Activated CD4-positive, alpha-beta T cell treated with anti-CD3 and anti-CD28 coated beads, Interleukin-2, amount 10 ng/mL, durations not matched to agents 24 days and 14 days (primary cell): ENCODE measurements at regions not wholly inside any gene's neighbourhood (a gene's known extent, or its start where the extent isn't known, plus 50 kb on each side); places are given as distances from the start of the nearest gene placed in this dataset.
A peak's percentile ranks its signal among the peaks of the same experiment; 100 is the strongest.
"Not testable (repeated sequence)": the region's sequence is repeated elsewhere in the genome, so short reads cannot be mapped to it uniquely, and the experiment has no call there.

Experiments
- DNase-seq: peaks from one replicate; pipeline ENCODE4 v3.0.0; 2022
- H3K27ac Mint-ChIP-seq: one replicate; pipeline ENCODE4 v1.8.0; 2022; ENCODE audit warnings: mild to moderate bottlenecking, mixed read lengths
- H3K27me3 Mint-ChIP-seq: one replicate; pipeline ENCODE4 v1.8.0; 2022; ENCODE audit warnings: mixed read lengths
- H3K36me3 Mint-ChIP-seq: one replicate; pipeline ENCODE4 v1.8.0; 2022; ENCODE audit warnings: low read depth, mild to moderate bottlenecking, mixed read lengths
- H3K4me1 Mint-ChIP-seq: one replicate; pipeline ENCODE4 v1.8.0; 2021; ENCODE audit warnings: mixed read lengths
- H3K4me3 Mint-ChIP-seq: one replicate; pipeline ENCODE4 v1.8.0; 2022; ENCODE audit warnings: mild to moderate bottlenecking, moderate library complexity, mixed read lengths
- H3K9me3 Mint-ChIP-seq: one replicate; pipeline ENCODE4 v1.8.0; 2021; ENCODE audit warnings: mixed read lengths
- intact Hi-C: fragments of 100-400 bp; cut with micrococcal nuclease; formaldehyde crosslinking; loops from one replicate; pipeline ENCODE4 v1.15.1; 2023

DNA sequence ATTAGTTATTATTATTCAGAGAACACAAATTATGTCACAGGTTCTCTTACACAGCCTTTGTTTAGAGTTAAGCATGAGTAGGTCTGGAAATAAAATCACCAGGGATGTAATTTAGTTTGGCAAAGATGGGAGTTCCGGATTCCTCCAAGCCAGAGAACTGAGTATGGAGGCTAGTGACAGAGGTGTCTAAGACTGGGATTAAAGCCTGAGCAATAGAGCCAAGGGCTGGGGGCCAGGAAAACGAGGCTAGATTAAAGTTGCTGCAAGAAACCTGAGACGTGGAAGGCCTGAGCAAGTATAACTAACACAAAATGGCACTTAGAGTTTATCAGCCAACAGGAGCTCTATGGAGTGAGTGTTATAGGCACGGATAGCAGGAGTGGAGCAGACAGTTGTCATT, 381.6 kb downstream of the SRGAP2C start:
- DNase-seq: no peak
- intact Hi-C loops: no loop called here
- Mint-ChIP-seq H3K4me1 (peaks cover 5% of the 10 kb centered on the region), H3K9me3 (no peaks in the 10 kb centered on the region), H3K4me3 (no peak overlapping the region), H3K27me3 (no peaks in the 10 kb centered on the region), H3K36me3 (peaks cover 12% of the 10 kb centered on the region), H3K27ac (no peak overlapping the region)

DNA sequence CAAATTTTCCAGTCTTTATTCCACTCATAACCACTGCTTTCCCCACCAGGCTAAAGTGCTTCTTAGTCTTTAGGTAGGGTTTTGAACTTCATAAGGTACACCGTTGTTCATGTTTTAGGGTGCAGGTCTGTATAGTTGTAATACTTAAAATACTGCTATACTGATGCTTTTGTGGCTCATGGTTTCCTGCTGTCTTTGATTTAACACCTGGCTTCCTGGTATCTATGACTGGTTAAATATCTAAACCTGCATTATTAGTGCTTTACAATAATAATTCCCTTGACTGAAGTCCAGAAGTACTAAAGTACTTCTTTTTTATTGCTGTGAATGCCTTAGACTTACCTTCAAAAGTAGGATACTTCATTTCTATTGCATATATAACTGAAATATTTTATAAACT, 384.7 kb downstream of the SRGAP2C start:
- Mint-ChIP-seq H3K27ac (no peak overlapping the region), H3K4me3 (no peak overlapping the region), H3K27me3 (no peaks in the 10 kb centered on the region), H3K4me1 (peaks cover 5% of the 10 kb centered on the region), H3K36me3 (peaks cover 15% of the 10 kb centered on the region), H3K9me3 (no peaks in the 10 kb centered on the region)
- no peak for DNase-seq
- intact Hi-C loops: no loop called here

DNA sequence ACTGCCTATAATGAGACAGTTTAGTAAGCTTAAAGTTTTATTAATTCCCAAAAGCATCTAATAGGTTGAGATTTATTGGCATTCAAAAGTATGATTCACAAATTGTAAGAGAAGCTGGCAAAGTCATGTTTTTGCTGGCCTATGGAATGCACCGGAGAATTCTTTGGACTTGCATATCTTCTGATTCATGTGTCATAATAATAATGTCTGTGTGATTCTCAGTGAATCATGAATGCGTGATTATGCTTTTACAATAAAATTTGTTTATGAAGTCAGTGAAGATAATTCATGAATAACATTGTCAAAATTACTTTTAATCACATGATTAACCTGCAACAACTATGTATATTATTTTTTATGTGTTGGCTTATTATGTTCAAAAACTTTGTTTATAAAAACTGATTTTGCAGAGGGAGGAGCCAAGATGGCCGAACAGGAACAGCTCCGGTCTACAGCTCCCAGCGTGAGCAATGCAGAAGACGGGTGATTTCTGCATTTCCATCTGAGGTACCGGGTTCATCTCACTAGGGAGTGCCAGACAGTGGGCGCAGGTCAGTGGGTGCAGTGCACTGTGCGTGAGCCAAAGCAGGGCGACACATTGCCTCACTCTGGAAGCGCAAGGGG, 389.2 kb downstream of the SRGAP2C start:
- H3K27me3 Mint-ChIP-seq, H3K27ac Mint-ChIP-seq, intact Hi-C loops, H3K4me1 Mint-ChIP-seq, DNase-seq, H3K9me3 Mint-ChIP-seq, H3K4me3 Mint-ChIP-seq: not testable (repeated sequence)
- H3K36me3 Mint-ChIP-seq: peaks cover 31% of the 10 kb centered on the region

DNA sequence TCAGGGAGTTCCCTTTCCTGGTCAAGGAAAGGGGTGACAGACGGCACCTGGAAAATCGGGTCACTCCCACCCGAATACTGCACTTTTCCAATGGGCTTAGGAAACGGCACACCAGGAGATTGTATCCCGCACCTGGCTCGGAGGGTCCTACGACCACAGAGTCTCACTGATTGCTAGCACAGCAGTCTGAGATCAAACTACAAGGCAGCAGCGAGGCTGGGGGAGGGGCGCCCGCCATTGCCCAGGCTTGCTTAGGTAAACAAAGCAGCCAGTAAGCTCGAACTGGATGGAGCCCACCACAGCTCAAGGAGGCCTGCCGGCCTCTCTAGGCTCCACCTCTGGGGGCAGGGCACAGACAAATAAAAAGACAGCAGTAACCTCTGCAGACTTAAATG, 389.7 kb downstream of the SRGAP2C start:
- intact Hi-C loops, H3K27ac Mint-ChIP-seq, DNase-seq, H3K27me3 Mint-ChIP-seq, H3K4me3 Mint-ChIP-seq, H3K4me1 Mint-ChIP-seq, H3K9me3 Mint-ChIP-seq: not testable (repeated sequence)
- H3K36me3 Mint-ChIP-seq: peaks cover 29% of the 10 kb centered on the region

DNA sequence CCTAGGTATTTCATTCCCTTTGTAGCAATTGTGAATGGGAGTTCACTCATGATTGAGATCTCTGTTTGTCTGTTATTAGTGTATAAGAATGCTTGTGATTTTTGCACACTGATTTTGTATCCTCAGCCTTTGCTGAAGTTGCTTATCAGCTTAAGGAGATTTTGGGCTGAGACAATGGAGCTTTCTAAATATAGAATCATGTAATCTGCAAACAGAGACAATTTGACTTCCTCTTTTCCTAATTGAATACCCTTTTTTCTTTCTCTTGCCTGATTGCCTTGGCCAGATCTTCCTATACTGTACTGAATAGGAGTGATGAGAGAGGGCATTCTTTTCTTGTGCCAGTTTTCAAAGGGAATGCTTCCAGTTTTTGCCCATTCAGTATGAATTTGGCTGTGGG, 398.1 kb downstream of the SRGAP2C start:
- peaks cover 47% of the 10 kb centered on the region for H3K36me3 Mint-ChIP-seq
- peaks cover 33% of the 10 kb centered on the region for H3K9me3 Mint-ChIP-seq
- H3K27me3 Mint-ChIP-seq, intact Hi-C loops, DNase-seq, H3K27ac Mint-ChIP-seq, H3K4me3 Mint-ChIP-seq: not testable (repeated sequence)
- peaks cover 14% of the 10 kb centered on the region for H3K4me1 Mint-ChIP-seq

DNA sequence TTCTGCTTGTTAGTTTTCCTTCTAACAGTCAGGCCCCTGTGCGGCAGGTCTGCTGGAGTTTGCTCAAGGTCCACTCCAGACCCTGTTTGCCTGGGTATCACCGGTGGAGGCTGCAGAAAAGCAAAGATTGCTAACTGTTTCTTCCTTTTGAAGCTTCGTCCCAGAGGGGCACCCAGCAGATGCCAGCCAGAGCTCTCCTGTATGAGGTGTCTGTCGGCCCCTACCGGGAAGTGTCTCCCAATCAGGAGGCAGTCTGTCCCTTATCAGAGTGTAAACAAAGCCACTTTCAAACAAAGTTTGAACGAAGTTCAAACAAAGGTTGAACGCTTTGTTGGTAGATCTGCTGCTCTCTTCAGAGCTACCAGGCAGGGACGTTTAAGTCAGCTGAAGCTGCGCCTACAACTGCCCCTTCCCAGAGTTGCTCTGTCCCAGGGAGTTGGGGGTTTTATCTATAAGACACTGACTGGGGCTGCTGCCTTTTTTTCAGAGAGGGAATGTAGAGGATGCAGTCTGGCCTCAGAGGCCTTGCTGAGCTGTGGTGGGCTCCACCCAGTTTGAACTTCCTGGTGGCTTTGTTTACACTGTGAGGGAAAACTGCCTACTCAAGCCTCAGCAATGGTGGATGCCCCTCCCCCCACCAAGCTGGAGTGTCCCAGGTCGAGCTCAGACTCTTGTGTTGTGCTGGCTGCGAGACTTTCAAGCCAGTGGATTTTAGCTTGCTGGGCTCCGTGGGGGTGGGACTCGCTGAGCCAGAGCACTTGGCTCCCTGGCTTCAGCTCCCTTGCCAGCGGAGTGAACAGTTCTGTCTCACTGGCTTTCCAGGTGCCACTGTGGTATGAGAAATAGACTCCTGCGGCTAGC, 401.8 kb downstream of the SRGAP2C start:
- peak overlapping the region; percentile 18 for H3K27ac Mint-ChIP-seq
- peaks cover 14% of the 10 kb centered on the region for H3K4me1 Mint-ChIP-seq
- peaks cover 42% of the 10 kb centered on the region for H3K9me3 Mint-ChIP-seq
- H3K36me3 Mint-ChIP-seq: peaks cover 44% of the 10 kb centered on the region
- H3K4me3 Mint-ChIP-seq: peak overlapping the region; percentile 17
- DNase-seq: peak; percentile 63
- intact Hi-C loops: no loop called here
- H3K27me3 Mint-ChIP-seq: no peaks in the 10 kb centered on the region

DNA sequence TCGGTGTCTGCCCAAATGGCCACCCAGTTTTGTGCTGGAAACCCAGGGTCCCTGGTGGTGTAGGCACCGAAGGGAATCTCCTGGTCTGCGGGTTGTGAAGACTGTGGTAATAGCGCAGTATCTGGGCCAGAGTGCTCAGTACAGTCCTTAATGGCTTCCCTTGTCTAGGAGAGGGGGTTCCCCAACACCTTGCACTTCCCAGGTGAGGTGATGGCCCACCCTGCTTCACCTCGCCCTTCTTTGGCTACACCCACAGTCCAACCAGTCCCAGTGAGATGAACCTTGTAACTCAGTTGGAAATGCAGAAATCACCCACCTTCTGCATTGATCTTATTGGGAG, 402.4 kb downstream of the SRGAP2C start:
- intact Hi-C loops: no loop called here
- H3K4me3 Mint-ChIP-seq: no peak overlapping the region
- H3K4me1 Mint-ChIP-seq: peaks cover 14% of the 10 kb centered on the region
- H3K27me3 Mint-ChIP-seq: no peaks in the 10 kb centered on the region
- peaks cover 42% of the 10 kb centered on the region for H3K36me3 Mint-ChIP-seq
- H3K9me3 Mint-ChIP-seq: peaks cover 42% of the 10 kb centered on the region
- H3K27ac Mint-ChIP-seq: no peak overlapping the region
- no peak for DNase-seq

DNA sequence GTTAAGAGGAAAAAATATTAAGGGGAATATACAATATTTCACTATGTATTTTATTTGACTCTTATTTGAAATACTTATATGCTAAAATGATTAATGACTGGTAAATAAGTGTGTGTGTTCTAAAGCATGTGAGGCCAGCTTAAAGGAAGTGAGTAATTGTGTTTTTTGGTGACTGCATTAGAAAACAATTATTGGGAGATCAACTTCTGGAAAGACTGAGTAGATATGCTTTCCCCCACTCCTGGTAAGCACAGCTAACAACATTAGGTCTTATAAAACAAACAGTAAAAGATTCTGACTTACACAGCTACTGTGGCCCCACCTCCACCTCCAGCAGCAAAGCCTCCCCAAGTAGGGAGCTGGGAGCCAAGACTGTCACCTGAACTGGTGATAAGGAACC, 403.0 kb downstream of the SRGAP2C start:
- Mint-ChIP-seq H3K27ac (no peak overlapping the region), H3K27me3 (no peaks in the 10 kb centered on the region), H3K9me3 (peaks cover 37% of the 10 kb centered on the region), H3K4me1 (peaks cover 14% of the 10 kb centered on the region), H3K36me3 (peaks cover 40% of the 10 kb centered on the region), H3K4me3 (no peak overlapping the region)
- no peak for DNase-seq
- intact Hi-C loops: no loop called here

DNA sequence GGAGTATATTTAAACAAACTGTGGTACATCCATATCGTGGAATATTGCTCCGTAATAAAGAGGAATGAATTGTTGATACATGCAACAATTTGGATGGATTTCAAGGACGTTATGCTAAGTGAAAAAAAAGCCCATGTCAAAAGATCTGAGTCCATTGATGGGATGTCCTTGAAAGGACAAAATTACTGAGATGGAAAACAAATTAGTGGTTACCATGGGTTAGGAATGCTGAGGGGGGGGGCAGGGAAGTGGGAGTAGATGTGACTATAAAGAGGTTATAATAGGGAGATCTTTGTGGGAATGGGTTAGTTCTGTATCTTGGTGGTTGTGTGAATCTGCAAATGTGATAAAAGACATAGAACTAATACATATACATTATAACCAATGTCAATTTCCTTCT, 409.3 kb downstream of the SRGAP2C start:
- no peak overlapping the region for H3K27ac Mint-ChIP-seq
- no peaks in the 10 kb centered on the region for H3K27me3 Mint-ChIP-seq
- H3K4me3 Mint-ChIP-seq: no peak overlapping the region
- peaks cover 4% of the 10 kb centered on the region for H3K9me3 Mint-ChIP-seq
- intact Hi-C loops: no loop called here
- H3K36me3 Mint-ChIP-seq: peaks cover 13% of the 10 kb centered on the region
- DNase-seq: no peak
- no peaks in the 10 kb centered on the region for H3K4me1 Mint-ChIP-seq

DNA sequence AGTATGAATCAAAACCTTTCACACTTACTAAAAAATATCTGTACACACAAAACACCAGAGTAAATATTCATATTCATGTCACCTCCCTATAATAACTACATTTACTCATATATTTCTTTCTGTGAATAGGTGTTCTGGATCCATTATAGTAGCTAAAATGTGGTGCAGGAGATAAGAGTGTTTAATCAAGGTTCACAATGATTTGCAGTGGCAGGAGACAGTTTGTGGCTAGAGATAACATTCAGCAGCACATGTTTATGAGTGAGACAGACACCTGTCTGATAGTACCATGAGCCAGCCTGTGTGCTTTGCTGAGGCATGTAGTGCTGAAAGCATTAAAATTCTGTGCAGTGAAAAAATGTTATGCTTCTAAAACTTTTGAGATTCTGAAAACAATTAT, 410.3 kb downstream of the SRGAP2C start:
- H3K4me1 Mint-ChIP-seq: no peaks in the 10 kb centered on the region
- H3K4me3 Mint-ChIP-seq: no peak overlapping the region
- no peaks in the 10 kb centered on the region for H3K9me3 Mint-ChIP-seq
- intact Hi-C loops: no loop called here
- H3K36me3 Mint-ChIP-seq: peaks cover 17% of the 10 kb centered on the region
- no peak overlapping the region for H3K27ac Mint-ChIP-seq
- no peaks in the 10 kb centered on the region for H3K27me3 Mint-ChIP-seq
- no peak for DNase-seq

DNA sequence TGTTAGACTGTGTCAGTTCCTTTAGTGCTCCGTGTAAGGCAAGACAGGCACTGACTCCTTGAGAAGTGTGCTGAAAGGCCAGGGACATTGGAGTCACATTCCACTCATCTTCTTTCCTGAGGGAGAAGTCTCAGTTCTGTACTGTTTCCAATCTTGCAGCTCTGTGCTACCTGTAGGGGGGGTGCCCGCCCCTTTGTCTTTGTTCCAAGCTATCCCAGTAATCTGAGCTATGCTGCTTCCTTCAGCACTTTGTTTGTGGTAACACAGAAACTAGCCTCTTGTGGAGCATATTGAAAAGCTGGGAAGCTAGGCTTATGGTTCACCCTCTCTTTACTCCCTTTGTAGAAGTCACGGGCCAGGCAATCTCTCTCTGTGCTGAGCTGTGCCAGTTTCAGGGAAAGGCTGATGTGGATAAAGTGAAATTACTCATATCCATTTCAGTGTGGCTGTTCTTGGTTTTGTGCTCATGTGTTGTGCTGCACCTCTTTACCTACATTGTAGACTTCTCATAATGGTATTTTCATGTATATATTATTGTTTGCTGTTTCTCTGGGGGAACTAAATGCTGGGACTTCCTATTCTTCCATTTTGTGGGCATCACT, 420.2 kb downstream of the SRGAP2C start:
- H3K27me3 Mint-ChIP-seq, intact Hi-C loops, H3K4me1 Mint-ChIP-seq, H3K4me3 Mint-ChIP-seq, DNase-seq, H3K27ac Mint-ChIP-seq: not testable (repeated sequence)
- Mint-ChIP-seq H3K36me3 (peaks cover 32% of the 10 kb centered on the region), H3K9me3 (peaks cover 19% of the 10 kb centered on the region)

DNA sequence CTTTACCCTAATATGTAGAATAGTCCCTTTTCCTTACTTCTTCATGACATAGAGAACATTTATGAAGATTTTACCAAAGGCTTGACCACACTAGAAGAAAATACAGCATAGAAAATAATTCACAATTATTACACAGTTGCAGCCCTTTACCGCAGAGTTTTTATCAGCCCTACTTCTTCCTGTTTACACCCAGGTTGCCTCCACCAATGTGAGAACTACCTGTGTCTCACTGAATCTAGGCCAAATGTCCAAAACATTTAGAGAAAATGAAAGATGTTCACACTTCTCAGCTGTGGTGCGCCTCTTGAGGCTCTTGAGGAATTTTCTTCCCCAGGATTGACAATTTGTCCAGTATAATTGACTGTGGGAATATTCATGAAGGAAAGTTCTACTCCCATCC, 422.7 kb downstream of the SRGAP2C start:
- DNase-seq, H3K9me3 Mint-ChIP-seq, H3K4me1 Mint-ChIP-seq, intact Hi-C loops, H3K27me3 Mint-ChIP-seq, H3K4me3 Mint-ChIP-seq, H3K27ac Mint-ChIP-seq: not testable (repeated sequence)
- peaks cover 11% of the 10 kb centered on the region for H3K36me3 Mint-ChIP-seq
